Activated CD8-positive, alpha-beta T cell treated with anti-CD3 and anti-CD28 coated beads for 36 hours (primary cell): ENCODE measurements at regions not wholly inside any gene's neighbourhood (a gene's known extent, or its start where the extent isn't known, plus 50 kb on each side); places are given as distances from the start of the nearest gene placed in this dataset.

Experiments used
- ATAC-seq: fragments of 200-7000 bp; cut with Tn5 transposase; one replicate; pipeline ENCODE4 v1.10.0; 2021; ENCODE audit warnings: mild to moderate bottlenecking, moderate library complexity
- CTCF ChIA-PET: fragments of 350-600 bp; sonication (Branson Sonifier 250); formaldehyde crosslinking; loops from one replicate; lab custom pipeline; 2021; ENCODE audit warnings: antibody characterized with exemption; lab: Charles Lee
- POLR2A ChIA-PET: fragments of 350-600 bp; sonication (Branson Sonifier 250); formaldehyde crosslinking; loops from one replicate; lab custom pipeline; 2021; ENCODE audit warnings: antibody characterized with exemption; lab: Charles Lee
- DNase-seq: peaks from one replicate; pipeline ENCODE4 v3.0.0-alpha.2; 2020
- H3K27ac Mint-ChIP-seq: one replicate; pipeline ENCODE4 v1.8.0; 2021; ENCODE audit warnings: mild to moderate bottlenecking, mixed read lengths
- H3K27me3 Mint-ChIP-seq: one replicate; pipeline ENCODE4 v1.8.0; 2021; ENCODE audit warnings: mixed read lengths
- H3K36me3 Mint-ChIP-seq: one replicate; pipeline ENCODE4 v1.8.0; 2021; ENCODE audit warnings: low read depth, mixed read lengths
- H3K4me1 Mint-ChIP-seq: one replicate; pipeline ENCODE4 v1.8.0; 2021; ENCODE audit warnings: low read depth, mixed read lengths
- H3K4me3 Mint-ChIP-seq: one replicate; pipeline ENCODE4 v1.8.0; 2021; ENCODE audit warnings: mild to moderate bottlenecking, moderate library complexity, mixed read lengths
- H3K9me3 Mint-ChIP-seq: one replicate; pipeline ENCODE4 v1.8.0; 2021; ENCODE audit warnings: mixed read lengths
- intact Hi-C: fragments of 100-400 bp; cut with micrococcal nuclease; formaldehyde crosslinking; loops from one replicate; pipeline ENCODE4 v1.10.0; 2022
- TF ChIP-seq, protein P1 (sequence below): fragments of 200-600 bp; IDR thresholded peaks from one replicate; pipeline ENCODE4 v1.8.0; 2022; ENCODE audit warnings: antibody characterized with exemption, mild to moderate bottlenecking

DNA sequence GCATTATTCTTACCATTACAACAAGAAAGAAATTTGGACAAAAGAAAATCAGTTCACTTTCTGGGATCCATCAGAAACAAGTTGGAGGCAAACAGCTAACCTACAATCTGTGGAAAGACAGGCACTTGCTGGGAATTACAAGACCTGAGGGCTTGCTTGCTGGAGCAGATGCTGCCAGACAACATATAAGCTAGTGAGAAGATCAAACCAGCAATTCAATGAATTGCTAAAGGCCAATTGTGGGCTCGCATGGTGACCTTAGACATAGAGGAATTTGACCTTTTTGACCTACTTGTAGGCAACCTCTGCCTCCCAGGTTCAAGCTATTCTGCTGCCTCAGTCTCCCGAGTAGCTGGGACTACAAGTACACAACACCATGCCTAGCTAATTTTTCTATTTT, 921.2 kb upstream of the CNTNAP5 start:
- intact Hi-C loops: no loop called here
- H3K9me3 Mint-ChIP-seq: peaks cover 3% of the 10 kb centered on the region
- H3K27me3 Mint-ChIP-seq: no peaks in the 10 kb centered on the region
- DNase-seq (no peak), ATAC-seq (no peak)
- ChIA-PET POLR2A (no interaction called here), CTCF (no interaction called here)
- TF ChIP-seq, protein P1, sequence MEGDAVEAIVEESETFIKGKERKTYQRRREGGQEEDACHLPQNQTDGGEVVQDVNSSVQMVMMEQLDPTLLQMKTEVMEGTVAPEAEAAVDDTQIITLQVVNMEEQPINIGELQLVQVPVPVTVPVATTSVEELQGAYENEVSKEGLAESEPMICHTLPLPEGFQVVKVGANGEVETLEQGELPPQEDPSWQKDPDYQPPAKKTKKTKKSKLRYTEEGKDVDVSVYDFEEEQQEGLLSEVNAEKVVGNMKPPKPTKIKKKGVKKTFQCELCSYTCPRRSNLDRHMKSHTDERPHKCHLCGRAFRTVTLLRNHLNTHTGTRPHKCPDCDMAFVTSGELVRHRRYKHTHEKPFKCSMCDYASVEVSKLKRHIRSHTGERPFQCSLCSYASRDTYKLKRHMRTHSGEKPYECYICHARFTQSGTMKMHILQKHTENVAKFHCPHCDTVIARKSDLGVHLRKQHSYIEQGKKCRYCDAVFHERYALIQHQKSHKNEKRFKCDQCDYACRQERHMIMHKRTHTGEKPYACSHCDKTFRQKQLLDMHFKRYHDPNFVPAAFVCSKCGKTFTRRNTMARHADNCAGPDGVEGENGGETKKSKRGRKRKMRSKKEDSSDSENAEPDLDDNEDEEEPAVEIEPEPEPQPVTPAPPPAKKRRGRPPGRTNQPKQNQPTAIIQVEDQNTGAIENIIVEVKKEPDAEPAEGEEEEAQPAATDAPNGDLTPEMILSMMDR: no peak
- H3K4me1 Mint-ChIP-seq: no peaks in the 10 kb centered on the region
- H3K4me3 Mint-ChIP-seq: no peak overlapping the region
- H3K27ac Mint-ChIP-seq: no peak overlapping the region
- H3K36me3 Mint-ChIP-seq: no peaks in the 10 kb centered on the region

DNA sequence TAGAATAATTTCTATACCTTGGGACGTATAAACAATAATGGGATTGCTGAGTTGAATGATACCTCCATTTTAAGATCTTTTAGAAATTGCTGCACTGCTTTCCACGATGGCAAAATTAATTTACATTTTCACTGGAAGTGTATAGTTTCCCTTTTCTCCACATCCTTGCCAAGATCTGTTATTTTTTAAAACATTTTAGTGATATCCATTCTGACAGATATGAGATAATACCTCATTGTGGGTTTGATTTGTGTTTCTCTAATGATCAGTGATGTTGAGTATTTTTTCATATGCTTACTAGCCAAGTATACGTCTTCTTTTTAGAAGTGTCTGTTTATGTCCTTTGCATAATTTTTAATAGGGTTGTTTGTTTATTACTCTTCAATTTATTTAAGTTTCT, 908.5 kb upstream of the CNTNAP5 start:
- intact Hi-C loops: no loop called here
- ATAC-seq: no peak
- H3K27me3 Mint-ChIP-seq: no peaks in the 10 kb centered on the region

DNA sequence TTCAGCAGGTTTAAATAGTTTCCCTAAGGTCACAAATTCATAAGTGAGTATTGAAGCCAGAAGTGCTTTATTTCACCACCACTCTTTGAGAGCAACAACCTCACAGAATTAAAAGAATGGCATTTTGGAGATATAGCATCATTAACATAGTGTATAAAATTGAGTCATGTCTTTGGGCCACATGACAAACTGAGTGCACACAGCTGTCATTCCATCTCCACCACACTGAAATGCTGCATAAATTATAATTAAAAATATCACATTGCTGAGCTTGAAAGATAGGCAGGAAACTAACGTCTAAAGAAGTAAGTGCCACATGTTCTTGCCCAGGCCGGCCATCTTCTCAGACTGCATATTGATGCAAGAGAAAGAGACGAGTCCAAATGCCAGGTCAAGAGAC, 897.9 kb upstream of the CNTNAP5 start:
- no peak for DNase-seq
- Mint-ChIP-seq H3K9me3 (peaks cover 12% of the 10 kb centered on the region), H3K27me3 (no peaks in the 10 kb centered on the region), H3K4me1 (no peaks in the 10 kb centered on the region), H3K27ac (no peak overlapping the region), H3K4me3 (no peak overlapping the region), H3K36me3 (no peaks in the 10 kb centered on the region)
- intact Hi-C loops: no loop called here
- ChIA-PET POLR2A (no interaction called here), CTCF (no interaction called here)
- no peak for ATAC-seq
- TF ChIP-seq, protein P1: no peak

More for the DNA sequence above, 908.5 kb upstream of the CNTNAP5 start:
- no peaks in the 10 kb centered on the region for H3K4me1 Mint-ChIP-seq
- no peak overlapping the region for H3K27ac Mint-ChIP-seq
- DNase-seq: no peak
- CTCF ChIA-PET: no interaction called here
- H3K9me3 Mint-ChIP-seq: peaks cover 22% of the 10 kb centered on the region
- POLR2A ChIA-PET: no interaction called here
- H3K4me3 Mint-ChIP-seq: no peak overlapping the region
- H3K36me3 Mint-ChIP-seq: no peaks in the 10 kb centered on the region
- TF ChIP-seq, protein P1: no peak

GRCh38 chr2:123128951-123129350, 896.1 kb upstream of the CNTNAP5 start:
- Mint-ChIP-seq H3K27me3 (no peaks in the 10 kb centered on the region), H3K4me1 (no peaks in the 10 kb centered on the region), H3K9me3 (peaks cover 13% of the 10 kb centered on the region), H3K27ac (no peak overlapping the region), H3K4me3 (no peak overlapping the region), H3K36me3 (no peaks in the 10 kb centered on the region)
- ChIA-PET POLR2A (no interaction called here), CTCF (interaction anchor here (0.6 kb wide), 1 partner anchor 754 kb away, joined by 3 read pairs; no protein-coding TSS in a partner anchor)
- DNase-seq (no peak), ATAC-seq (no peak)
- intact Hi-C loops: no loop called here
- TF ChIP-seq, protein P1: no peak

- ChIA-PET POLR2A (no interaction called here), CTCF (no interaction called here)
- H3K9me3 Mint-ChIP-seq: peaks cover 7% of the 10 kb centered on the region
- H3K4me1 Mint-ChIP-seq: no peaks in the 10 kb centered on the region
- intact Hi-C loops: no loop called here
- no peaks in the 10 kb centered on the region for H3K36me3 Mint-ChIP-seq
- ATAC-seq (no peak), DNase-seq (no peak)
- no peak overlapping the region for H3K27ac Mint-ChIP-seq
- H3K4me3 Mint-ChIP-seq: no peak overlapping the region
- H3K27me3 Mint-ChIP-seq: no peaks in the 10 kb centered on the region
- TF ChIP-seq, protein P1: no peak
These were observed 888.7 kb upstream of the CNTNAP5 start for GRCh38 chr2:123136419-123136818.
